PC-9 (cell line): ENCODE measurements at regions not wholly inside any gene's neighbourhood (a gene's known extent, or its start where the extent isn't known, plus 50 kb on each side); places are given as distances from the start of the nearest gene placed in this dataset.

Source experiments
- EZH2 ChIP-seq: fragments of 200-600 bp; sonication (generic); IDR thresholded peaks from 2 replicates; pipeline ENCODE4 v1.8.0; 2017; ENCODE audit warnings: antibody characterized with exemption, low read depth
- TF ChIP-seq, protein P1 (sequence below): fragments of 200-600 bp; sonication (generic); conservative IDR thresholded peaks from 2 replicates; pipeline ENCODE4 v1.6.1; 2017; ENCODE audit warnings: mixed run types, antibody characterized with exemption, mild to moderate bottlenecking, moderate library complexity

GRCh38 chr9:88932766-88933165 is 58.5 kb upstream of the S1PR3 start:
- TF ChIP-seq EZH2, result no peak
- TF ChIP-seq, protein P1, sequence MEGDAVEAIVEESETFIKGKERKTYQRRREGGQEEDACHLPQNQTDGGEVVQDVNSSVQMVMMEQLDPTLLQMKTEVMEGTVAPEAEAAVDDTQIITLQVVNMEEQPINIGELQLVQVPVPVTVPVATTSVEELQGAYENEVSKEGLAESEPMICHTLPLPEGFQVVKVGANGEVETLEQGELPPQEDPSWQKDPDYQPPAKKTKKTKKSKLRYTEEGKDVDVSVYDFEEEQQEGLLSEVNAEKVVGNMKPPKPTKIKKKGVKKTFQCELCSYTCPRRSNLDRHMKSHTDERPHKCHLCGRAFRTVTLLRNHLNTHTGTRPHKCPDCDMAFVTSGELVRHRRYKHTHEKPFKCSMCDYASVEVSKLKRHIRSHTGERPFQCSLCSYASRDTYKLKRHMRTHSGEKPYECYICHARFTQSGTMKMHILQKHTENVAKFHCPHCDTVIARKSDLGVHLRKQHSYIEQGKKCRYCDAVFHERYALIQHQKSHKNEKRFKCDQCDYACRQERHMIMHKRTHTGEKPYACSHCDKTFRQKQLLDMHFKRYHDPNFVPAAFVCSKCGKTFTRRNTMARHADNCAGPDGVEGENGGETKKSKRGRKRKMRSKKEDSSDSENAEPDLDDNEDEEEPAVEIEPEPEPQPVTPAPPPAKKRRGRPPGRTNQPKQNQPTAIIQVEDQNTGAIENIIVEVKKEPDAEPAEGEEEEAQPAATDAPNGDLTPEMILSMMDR, result no peak
